Esophagus muscularis mucosa (tissue), 3 donors: ENCODE measurements at regions not wholly inside any gene's neighbourhood (a gene's known extent, or its start where the extent isn't known, plus 50 kb on each side); places are given as distances from the start of the nearest gene placed in this dataset.

Experiments used
- CTCF ChIP-seq, 3 experiments: fragments of 200-600 bp in 2 of 3; fragments of 450-650 bp in 1 of 3; sonication (generic) in 2 of 3; IDR thresholded peaks; one replicate each; pipeline ENCODE4 v1.5.1; 2017 to 2019; ENCODE audit warnings: antibody characterized with exemption in 3 of 3, mild to moderate bottlenecking in 2 of 3, moderate library complexity in 1 of 3
- POLR2A ChIP-seq: fragments of 450-650 bp; IDR thresholded peaks from one replicate; pipeline ENCODE4 v1.6.1; 2017; ENCODE audit warnings: antibody characterized with exemption, moderate library complexity, mild to moderate bottlenecking, low read depth

DNA sequence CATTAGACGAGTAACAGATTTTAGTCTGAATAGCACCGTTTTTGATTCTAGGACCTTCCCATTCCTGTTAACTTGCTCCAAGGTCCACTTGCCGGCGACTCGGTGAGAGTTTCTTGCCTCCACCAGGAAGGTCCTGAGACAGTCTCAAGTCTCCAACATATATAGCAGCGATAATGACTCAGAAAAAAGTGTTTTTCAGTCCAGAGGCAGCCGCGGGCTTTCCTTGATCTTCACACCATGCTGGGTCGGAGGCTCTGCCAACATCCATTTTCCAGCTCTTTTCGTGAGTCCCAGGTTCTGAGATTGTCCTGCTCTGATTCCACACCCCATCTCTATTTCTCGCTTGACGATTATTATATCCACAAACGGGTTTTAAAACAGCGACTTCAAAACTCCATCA, 170.5 kb downstream of the GPX5 start:
- no peak for TF ChIP-seq CTCF (IDR thresholded peaks at IDR 0.05)
- no peak for TF ChIP-seq POLR2A
